ENCODE measurements at regions not wholly inside any gene's neighbourhood (a gene's known extent, or its start where the extent isn't known, plus 50 kb on each side); places are given as distances from the start of the nearest gene placed in this dataset.
"Not testable (repeated sequence)": the region's sequence is repeated elsewhere in the genome, so short reads cannot be mapped to it uniquely, and the experiment has no call there.

GRCh38 chr6:73937805-73938204 is 241.8 kb downstream of the CD109 start:
- Histone ChIP-seq H3K36me3 (ENCODE audit: control insufficient read depth, insufficient read depth, low read length) (no peaks in the 10 kb centered on the region), H3K27me3 (ENCODE audit: control insufficient read depth, insufficient read depth, low read length) (no peaks in the 10 kb centered on the region), H3K4me3 (ENCODE audit: low read depth, low read length) (no peak overlapping the region)
- ChIA-PET CTCF (no interaction called here), POLR2A (no interaction called here)
- TF ChIP-seq, protein P1, sequence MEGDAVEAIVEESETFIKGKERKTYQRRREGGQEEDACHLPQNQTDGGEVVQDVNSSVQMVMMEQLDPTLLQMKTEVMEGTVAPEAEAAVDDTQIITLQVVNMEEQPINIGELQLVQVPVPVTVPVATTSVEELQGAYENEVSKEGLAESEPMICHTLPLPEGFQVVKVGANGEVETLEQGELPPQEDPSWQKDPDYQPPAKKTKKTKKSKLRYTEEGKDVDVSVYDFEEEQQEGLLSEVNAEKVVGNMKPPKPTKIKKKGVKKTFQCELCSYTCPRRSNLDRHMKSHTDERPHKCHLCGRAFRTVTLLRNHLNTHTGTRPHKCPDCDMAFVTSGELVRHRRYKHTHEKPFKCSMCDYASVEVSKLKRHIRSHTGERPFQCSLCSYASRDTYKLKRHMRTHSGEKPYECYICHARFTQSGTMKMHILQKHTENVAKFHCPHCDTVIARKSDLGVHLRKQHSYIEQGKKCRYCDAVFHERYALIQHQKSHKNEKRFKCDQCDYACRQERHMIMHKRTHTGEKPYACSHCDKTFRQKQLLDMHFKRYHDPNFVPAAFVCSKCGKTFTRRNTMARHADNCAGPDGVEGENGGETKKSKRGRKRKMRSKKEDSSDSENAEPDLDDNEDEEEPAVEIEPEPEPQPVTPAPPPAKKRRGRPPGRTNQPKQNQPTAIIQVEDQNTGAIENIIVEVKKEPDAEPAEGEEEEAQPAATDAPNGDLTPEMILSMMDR (IDR thresholded peaks at IDR 0.05; ENCODE audit: insufficient read depth, low read depth, low read length) = no peak
- no peak for DNase-seq (ENCODE audit: low read depth)

GRCh38 chr6:73932866-73933265 is 236.9 kb downstream of the CD109 start:
- Histone ChIP-seq H3K4me3 (ENCODE audit: low read depth, low read length) (no peak overlapping the region), H3K27me3 (ENCODE audit: control insufficient read depth, insufficient read depth, low read length) (no peaks in the 10 kb centered on the region), H3K36me3 (ENCODE audit: control insufficient read depth, insufficient read depth, low read length) (no peaks in the 10 kb centered on the region)
- TF ChIP-seq, protein P1 (IDR thresholded peaks at IDR 0.05; ENCODE audit: insufficient read depth, low read depth, low read length) = no peak
- no peak for DNase-seq (ENCODE audit: low read depth)
- CTCF ChIA-PET = no interaction called here
- POLR2A ChIA-PET = no interaction called here

DNA sequence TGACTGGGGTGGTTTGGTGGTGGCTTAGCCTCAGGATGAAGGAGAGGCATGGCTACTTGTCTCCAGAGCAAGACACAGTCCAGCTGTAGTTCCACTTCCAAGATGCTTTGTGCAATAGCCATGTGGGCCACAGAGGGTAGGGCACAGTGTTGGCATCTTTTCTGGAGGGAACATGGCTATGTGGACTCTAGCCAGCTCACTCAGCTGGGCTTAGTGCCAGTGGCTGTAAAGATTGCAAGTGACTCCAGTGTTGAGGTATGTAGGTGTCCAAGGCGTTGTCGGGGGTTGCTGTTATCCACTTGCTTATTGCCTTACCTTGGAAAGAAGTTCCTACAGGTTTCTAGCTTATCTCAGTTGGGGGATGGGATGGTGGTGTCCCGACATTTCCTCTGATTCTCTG is 233.4 kb downstream of the CD109 start:
- DNase-seq (ENCODE audit: low read depth) = no peak
- Histone ChIP-seq H3K36me3 (ENCODE audit: control insufficient read depth, insufficient read depth, low read length) (no peaks in the 10 kb centered on the region), H3K4me3 (ENCODE audit: low read depth, low read length) (no peak overlapping the region), H3K27me3 (ENCODE audit: control insufficient read depth, insufficient read depth, low read length) (no peaks in the 10 kb centered on the region)
- CTCF ChIA-PET = no interaction called here
- POLR2A ChIA-PET = no interaction called here
- TF ChIP-seq, protein P1 (IDR thresholded peaks at IDR 0.05; ENCODE audit: insufficient read depth, low read depth, low read length) = no peak

DNA sequence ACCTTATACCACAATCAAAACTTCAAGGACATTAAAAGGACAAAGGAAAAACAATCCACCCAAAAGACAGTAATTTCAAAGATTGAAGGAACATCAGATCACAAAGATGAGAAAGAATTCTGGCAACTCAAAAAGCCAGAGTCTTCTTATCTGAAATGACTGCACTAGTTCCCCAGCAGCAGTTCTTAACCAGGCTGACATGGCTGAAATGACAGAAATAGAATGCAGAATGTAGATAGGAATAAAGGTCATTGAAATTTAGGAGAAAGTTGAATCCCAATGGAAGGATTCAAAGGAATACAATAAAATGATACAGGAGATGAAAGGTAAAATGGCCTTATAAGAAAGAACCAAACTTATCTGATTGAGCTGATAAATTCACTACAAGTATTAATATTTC is 231.4 kb downstream of the CD109 start:
- no peaks in the 10 kb centered on the region for H3K27me3 ChIP-seq (ENCODE audit: control insufficient read depth, insufficient read depth, low read length)
- POLR2A ChIA-PET = no interaction called here
- no peak for DNase-seq (ENCODE audit: low read depth)

GRCh38 chr6:73925703-73926102 is 229.7 kb downstream of the CD109 start:
- POLR2A ChIA-PET; DNase-seq (ENCODE audit: low read depth); CTCF ChIA-PET; H3K36me3 ChIP-seq (ENCODE audit: control insufficient read depth, insufficient read depth, low read length); H3K4me3 ChIP-seq (ENCODE audit: low read depth, low read length); H3K27me3 ChIP-seq (ENCODE audit: control insufficient read depth, insufficient read depth, low read length): not testable (repeated sequence)

More for the DNA sequence above, 231.4 kb downstream of the CD109 start:
- CTCF ChIA-PET = no interaction called here
- TF ChIP-seq, protein P1 (IDR thresholded peaks at IDR 0.05; ENCODE audit: insufficient read depth, low read depth, low read length) = no peak
- H3K4me3 ChIP-seq (ENCODE audit: low read depth, low read length) = no peak overlapping the region
- no peaks in the 10 kb centered on the region for H3K36me3 ChIP-seq (ENCODE audit: control insufficient read depth, insufficient read depth, low read length)

- no peak for DNase-seq (ENCODE audit: low read depth)
- POLR2A ChIA-PET = no interaction called here
- CTCF ChIA-PET = interaction anchor here (1.1 kb wide), 1 partner anchor 344 kb away, joined by 3 read pairs; no protein-coding TSS in a partner anchor
These were observed 228.0 kb downstream of the CD109 start for GRCh38 chr6:73923905-73924485.

More at GRCh38 chr6:73923905-73924485, 228.0 kb downstream of the CD109 start:
- no peaks in the 10 kb centered on the region for H3K36me3 ChIP-seq (ENCODE audit: control insufficient read depth, insufficient read depth, low read length)
- no peak overlapping the region for H3K4me3 ChIP-seq (ENCODE audit: low read depth, low read length)
- H3K27me3 ChIP-seq (ENCODE audit: control insufficient read depth, insufficient read depth, low read length) = no peaks in the 10 kb centered on the region
- TF ChIP-seq, protein P1 (IDR thresholded peaks at IDR 0.05; ENCODE audit: insufficient read depth, low read depth, low read length) = no peak

Data from BJ (cell line).